SH-SY5Y (cell line): ENCODE measurements at regions not wholly inside any gene's neighbourhood (a gene's known extent, or its start where the extent isn't known, plus 50 kb on each side); places are given as distances from the start of the nearest gene placed in this dataset.

Experiments used
- GATA2 ChIP-seq: IDR thresholded peaks from 2 replicates; pipeline ENCODE4 v1.6.1; 2011; ENCODE audit warnings: mild to moderate bottlenecking, low read depth, low read length
- GATA3 ChIP-seq: IDR thresholded peaks from 2 replicates; pipeline ENCODE4 v1.6.1; 2011; ENCODE audit warnings: low read depth, mild to moderate bottlenecking, low read length, moderate library complexity

GRCh38 chr6:112773187-112773586, 426.1 kb downstream of the RFPL4B start:
- TF ChIP-seq GATA2 (no peak), GATA3 (no peak)
